RWPE1 (cell line): ENCODE measurements at regions not wholly inside any gene's neighbourhood (a gene's known extent, or its start where the extent isn't known, plus 50 kb on each side); places are given as distances from the start of the nearest gene placed in this dataset.

ENCODE experiments used
- CTCF ChIA-PET: fragments of 350-600 bp; sonication (Branson Sonifier 250); formaldehyde crosslinking; extraction: SDS; loops from one replicate; lab custom pipeline; 2021; lab: Yijun Ruan, JAX
- POLR2A ChIA-PET: fragments of 400-600 bp; formaldehyde crosslinking; extraction: SDS; loops from one replicate; lab custom pipeline; 2020; ENCODE audit warnings: antibody characterized with exemption; ENCODE audit not compliant: low non-redundant PET; lab: Yijun Ruan, JAX
- DNase-seq: peaks from one replicate; pipeline ENCODE4 v3.0.0; 2012; ENCODE audit warnings: low spot score
- H3K27ac ChIP-seq: fragments of 450-650 bp; 2 replicates; pipeline ENCODE4 v1.5.1; 2017
- CTCF ChIP-seq: fragments of 450-650 bp; conservative IDR thresholded peaks from 2 replicates; pipeline ENCODE4 v1.5.1; 2017; ENCODE audit warnings: low read depth, mild to moderate bottlenecking

GRCh38 chr2:83695530-83695929, 763.5 kb downstream of the SUCLG1 start:
- no peak overlapping the region for H3K27ac ChIP-seq
- ChIA-PET POLR2A (no interaction called here), CTCF (no interaction called here)
- no peak for DNase-seq
- TF ChIP-seq CTCF = no peak

DNA sequence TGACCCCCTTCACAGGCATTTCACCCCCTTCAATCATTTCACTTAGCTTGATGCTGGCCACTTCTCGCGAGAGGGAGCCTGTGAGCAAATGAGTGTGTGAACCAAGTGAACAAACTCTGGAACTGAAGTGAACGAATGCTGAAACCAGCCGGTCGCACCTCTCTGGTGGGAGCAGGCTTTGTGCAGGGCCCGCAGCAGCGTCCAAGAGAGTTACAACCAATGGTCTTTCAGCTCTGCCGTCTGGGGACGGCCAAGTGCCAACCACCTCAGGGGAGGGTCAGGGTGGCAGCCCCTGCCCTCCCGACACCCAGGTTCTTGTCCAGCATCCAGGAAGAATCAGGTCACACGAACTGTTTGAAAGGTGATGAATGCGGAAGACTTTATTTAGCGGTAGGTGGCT, 764.0 kb downstream of the SUCLG1 start:
- ChIA-PET POLR2A (no interaction called here), CTCF (no interaction called here)
- no peak for DNase-seq
- H3K27ac ChIP-seq = no peak overlapping the region
- TF ChIP-seq CTCF = no peak

GRCh38 chr2:83689402-83689801, 769.7 kb downstream of the SUCLG1 start:
- no peak overlapping the region for H3K27ac ChIP-seq
- CTCF ChIA-PET = no interaction called here
- POLR2A ChIA-PET = no interaction called here
- DNase-seq = peak; percentile 34
- TF ChIP-seq CTCF = no peak

DNA sequence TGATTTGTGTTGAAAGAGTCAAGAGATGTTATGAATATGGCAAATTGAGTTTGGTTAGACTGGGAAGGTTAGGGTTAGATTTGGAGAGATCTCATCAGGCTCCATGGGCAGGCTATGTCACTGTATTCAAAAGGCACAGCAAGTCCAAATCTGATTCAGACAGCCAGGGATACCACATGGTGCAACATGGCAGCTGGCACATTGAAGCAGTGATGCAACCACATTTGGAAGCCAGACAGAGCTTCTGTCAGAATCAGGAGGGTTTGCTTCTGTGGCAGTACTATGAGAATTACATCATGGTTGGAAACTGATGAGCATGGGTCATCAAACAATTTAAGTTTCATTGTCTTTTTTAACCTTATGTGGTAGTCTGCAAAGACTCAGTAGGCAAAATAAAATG, 772.2 kb downstream of the SUCLG1 start:
- ChIA-PET POLR2A (no interaction called here), CTCF (no interaction called here)
- DNase-seq = no peak
- no peak for TF ChIP-seq CTCF
- H3K27ac ChIP-seq = no peak overlapping the region

GRCh38 chr2:83674050-83674449, 785.0 kb downstream of the SUCLG1 start:
- no peak for TF ChIP-seq CTCF
- CTCF ChIA-PET = no interaction called here

DNA sequence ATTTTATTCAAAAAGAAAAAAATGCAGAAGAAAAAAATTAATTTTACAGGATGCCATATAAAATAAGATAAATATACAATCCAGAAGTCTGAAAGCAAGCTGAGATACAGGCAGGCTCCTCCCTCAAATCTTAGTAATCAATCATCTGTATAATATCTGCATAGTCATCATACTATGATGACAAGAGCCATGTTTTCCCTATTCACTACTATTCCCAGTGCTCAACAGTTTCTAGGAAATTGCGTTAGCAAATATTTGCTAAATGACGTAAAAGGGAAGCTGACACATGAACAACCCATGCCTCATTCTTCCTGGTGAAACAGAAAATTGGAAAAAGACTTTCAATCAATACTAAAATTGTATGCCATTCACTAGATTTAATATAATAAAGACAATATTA, 793.2 kb downstream of the SUCLG1 start:
- peak; percentile 52 for DNase-seq
- no peak for TF ChIP-seq CTCF
- POLR2A ChIA-PET = no interaction called here
- CTCF ChIA-PET = no interaction called here
- no peak overlapping the region for H3K27ac ChIP-seq

More at GRCh38 chr2:83674050-83674449, 785.0 kb downstream of the SUCLG1 start:
- no peak overlapping the region for H3K27ac ChIP-seq
- POLR2A ChIA-PET = no interaction called here
- DNase-seq = no peak

DNA sequence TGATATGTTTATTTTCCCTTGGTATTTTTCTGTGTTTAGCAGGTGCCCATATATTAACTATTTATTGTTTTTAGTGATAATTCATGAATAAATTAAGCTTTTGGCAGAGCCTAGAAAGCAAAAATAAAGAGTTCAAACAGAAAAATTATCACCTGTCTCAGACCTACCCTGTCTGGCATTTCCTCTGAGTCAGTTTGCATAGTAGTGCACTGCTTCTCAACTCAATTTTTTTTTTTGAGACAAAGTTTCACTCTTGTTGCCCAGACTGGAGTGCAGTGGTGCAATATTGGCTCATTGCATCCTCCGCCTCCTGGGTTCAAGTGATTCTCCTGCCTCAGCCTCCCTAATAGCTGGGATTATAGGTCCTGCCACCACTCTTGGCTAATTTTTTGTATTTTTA, 793.9 kb downstream of the SUCLG1 start:
- ChIA-PET CTCF (interaction anchor here (0.6 kb wide), 1 partner anchor 195 kb away, joined by 3 read pairs; no protein-coding TSS in a partner anchor), POLR2A (no interaction called here)
- no peak for DNase-seq
- no peak for TF ChIP-seq CTCF
- H3K27ac ChIP-seq = no peak overlapping the region
